ENCODE measurements at regions not wholly inside any gene's neighbourhood (a gene's known extent, or its start where the extent isn't known, plus 50 kb on each side); places are given as distances from the start of the nearest gene placed in this dataset.

DNA sequence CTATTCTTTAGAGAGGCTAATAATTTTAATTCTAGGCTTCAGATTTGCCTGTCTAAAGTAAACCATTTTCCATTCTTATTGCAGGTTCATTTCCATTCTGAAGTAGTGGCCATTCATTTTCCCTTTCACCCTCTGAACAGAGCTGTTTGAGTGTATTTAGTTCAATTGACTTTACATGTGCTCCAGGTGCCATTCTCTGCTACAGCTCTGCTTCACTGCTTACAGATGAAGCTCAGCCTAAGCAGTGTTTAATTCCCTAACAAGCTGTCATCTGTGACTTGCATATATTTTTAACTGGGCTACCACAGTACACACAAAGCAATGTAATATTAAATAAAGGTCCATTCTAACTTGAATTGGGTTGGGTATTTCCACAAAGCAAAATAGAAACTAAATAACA, 1031.6 kb downstream of the KCNT2 start:
- no peak for TF ChIP-seq CTCF (IDR thresholded peaks at IDR 0.05; ENCODE audit: insufficient read depth, low read depth, low read length, missing control alignments)
- DNase-seq (ENCODE audit: low read depth), result no peak
- no peak overlapping the region for H3K4me3 ChIP-seq (ENCODE audit: low read depth, low read length)

GRCh38 chr1:195574511-195574910, 1033.7 kb downstream of the KCNT2 start:
- DNase-seq (ENCODE audit: low read depth), result no peak
- no peak for TF ChIP-seq CTCF (IDR thresholded peaks at IDR 0.05; ENCODE audit: insufficient read depth, low read depth, low read length, missing control alignments)
- no peak overlapping the region for H3K4me3 ChIP-seq (ENCODE audit: low read depth, low read length)

DNA sequence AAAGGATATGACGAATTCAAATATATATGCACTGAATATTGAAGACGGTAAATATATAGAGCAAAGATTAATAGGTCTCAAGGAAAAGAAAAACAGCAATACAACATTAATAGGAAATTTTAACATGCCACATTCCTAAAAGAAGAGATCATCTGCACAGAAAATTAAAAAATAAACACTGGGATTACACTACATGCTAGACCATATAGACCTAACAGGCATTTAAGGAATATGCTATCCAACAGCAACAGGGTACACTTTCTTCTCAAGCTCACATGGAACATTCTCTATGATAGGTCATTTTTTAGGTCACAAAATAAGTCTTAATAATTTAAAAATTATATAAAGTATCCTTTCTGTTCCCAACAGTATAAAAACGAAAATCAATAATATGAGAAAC, 1038.3 kb downstream of the KCNT2 start:
- no peak for TF ChIP-seq CTCF (IDR thresholded peaks at IDR 0.05; ENCODE audit: insufficient read depth, low read depth, low read length, missing control alignments)
- H3K4me3 ChIP-seq (ENCODE audit: low read depth, low read length), result no peak overlapping the region
- DNase-seq (ENCODE audit: low read depth), result no peak

DNA sequence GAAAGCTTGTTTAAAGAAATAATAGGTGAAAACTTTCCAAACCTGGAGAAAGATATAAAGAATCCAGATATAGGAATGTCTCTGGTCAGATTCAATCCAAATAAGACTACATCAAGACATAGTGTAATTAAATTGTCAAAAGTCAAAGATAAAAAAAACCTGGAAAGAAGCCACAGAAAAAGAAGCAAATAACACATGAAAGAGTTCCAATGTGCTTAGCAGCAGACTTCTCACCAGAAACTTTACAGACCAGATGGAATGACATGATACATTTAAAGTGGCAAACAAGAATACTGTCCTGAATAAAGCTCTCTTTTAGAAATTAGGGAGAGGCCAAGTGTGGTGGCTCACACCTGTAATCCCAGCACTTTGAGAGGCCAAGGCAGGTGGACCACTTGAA, 1039.9 kb downstream of the KCNT2 start:
- H3K4me3 ChIP-seq (ENCODE audit: low read depth, low read length), result no peak overlapping the region
- no peak for TF ChIP-seq CTCF (IDR thresholded peaks at IDR 0.05; ENCODE audit: insufficient read depth, low read depth, low read length, missing control alignments)
- no peak for DNase-seq (ENCODE audit: low read depth)

GRCh38 chr1:195562074-195562473, 1046.2 kb downstream of the KCNT2 start:
- no peak for DNase-seq (ENCODE audit: low read depth)
- H3K4me3 ChIP-seq (ENCODE audit: low read depth, low read length), result no peak overlapping the region
- no peak for TF ChIP-seq CTCF (IDR thresholded peaks at IDR 0.05; ENCODE audit: insufficient read depth, low read depth, low read length, missing control alignments)

DNA sequence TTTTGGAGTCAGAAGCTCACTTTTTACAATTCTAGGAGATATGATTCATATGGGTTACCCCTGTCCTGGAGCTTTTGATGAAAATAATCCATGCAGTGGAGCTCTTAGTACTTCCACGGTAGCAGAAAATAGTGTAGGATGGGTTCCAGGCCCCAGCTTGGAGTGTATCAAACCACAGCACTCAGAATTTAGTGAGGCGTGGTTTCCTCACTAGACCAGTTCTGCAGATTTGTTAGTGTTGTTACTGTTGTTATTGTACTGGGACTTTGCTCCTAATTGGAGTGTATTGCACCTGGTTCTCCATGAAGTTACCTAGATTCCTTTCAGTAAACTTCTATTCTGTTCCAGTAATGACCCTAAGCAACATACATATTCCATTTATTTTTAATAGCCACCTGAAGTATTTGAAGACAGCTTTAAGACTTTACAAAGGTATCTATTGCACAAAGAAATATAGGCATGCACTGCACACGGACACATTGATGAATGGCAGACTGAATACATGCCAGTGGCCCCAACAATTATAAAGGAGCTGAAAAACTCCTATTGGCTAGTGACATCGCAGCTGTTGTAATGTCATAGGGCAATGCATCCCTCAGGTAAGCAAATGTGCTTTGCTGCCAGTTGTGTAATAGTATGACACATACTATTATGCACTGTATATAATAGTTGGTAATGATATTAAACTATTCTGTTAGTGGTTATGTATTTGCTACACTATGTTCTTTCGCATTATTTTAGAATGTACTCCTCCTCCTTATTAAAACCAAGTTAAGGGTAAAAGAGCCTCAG, 1058.0 kb downstream of the KCNT2 start:
- no peak for DNase-seq (ENCODE audit: low read depth)
- TF ChIP-seq CTCF (IDR thresholded peaks at IDR 0.05; ENCODE audit: insufficient read depth, low read depth, low read length, missing control alignments), result no peak
- no peak overlapping the region for H3K4me3 ChIP-seq (ENCODE audit: low read depth, low read length)

DNA sequence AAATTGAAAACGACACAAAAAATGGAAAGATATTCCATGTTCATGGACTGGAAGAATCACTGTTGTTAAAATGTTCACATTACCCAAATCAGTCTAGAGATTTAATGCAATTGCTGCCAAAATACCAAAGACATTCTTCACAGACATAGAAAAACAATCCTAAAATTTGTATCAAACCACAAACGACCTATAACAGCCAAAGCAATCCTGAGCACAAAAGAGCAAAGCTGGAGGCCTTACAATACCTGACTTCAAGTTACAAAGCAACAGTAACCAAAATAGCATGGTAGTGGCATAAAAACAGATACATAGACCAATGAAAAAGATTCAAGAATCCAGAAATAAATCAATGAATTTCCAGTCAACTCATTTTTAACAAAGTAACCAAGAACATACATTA, 1077.3 kb downstream of the KCNT2 start:
- H3K4me3 ChIP-seq (ENCODE audit: low read depth, low read length), result no peak overlapping the region
- TF ChIP-seq CTCF (IDR thresholded peaks at IDR 0.05; ENCODE audit: insufficient read depth, low read depth, low read length, missing control alignments), result no peak
- no peak for DNase-seq (ENCODE audit: low read depth)
